K562 (cell line): ENCODE measurements at regions not wholly inside any gene's neighbourhood (a gene's known extent, or its start where the extent isn't known, plus 50 kb on each side); places are given as distances from the start of the nearest gene placed in this dataset.

ENCODE experiments used
- ARID3A ChIP-seq: IDR thresholded peaks from 2 replicates; pipeline ENCODE4 v1.6.1; 2012; ENCODE audit warnings: low read depth, low read length, improper control_type of control experiment, borderline replicate concordance
- BRF2 ChIP-seq: IDR thresholded peaks from 3 replicates; pipeline ENCODE4 v1.6.1; 2011; ENCODE audit warnings: borderline replicate concordance, mild to moderate bottlenecking; ENCODE audit not compliant: insufficient read length, insufficient read depth
- EGR1 ChIP-seq: fragments of 450-650 bp; conservative IDR thresholded peaks from 2 replicates; pipeline ENCODE4 v1.6.1; 2017; ENCODE audit warnings: mild to moderate bottlenecking
- JUN ChIP-seq, 2 experiments: sonication (generic) in 1 of 2; formaldehyde crosslinking in 1 of 2; IDR thresholded peaks; 2 replicates each; pipeline versions ENCODE4 v1.6.1 to v1.8.0; 2012 to 2022; ENCODE audit warnings: borderline replicate concordance in 2 of 2, mild to moderate bottlenecking in 2 of 2, improper control_type of control experiment in 1 of 2, low read depth in 1 of 2, low read length in 1 of 2, missing genetic modification reagents in 1 of 2
- MCM2 ChIP-seq: fragments of 450-650 bp; IDR thresholded peaks from 2 replicates; pipeline ENCODE4 v1.6.1; 2017; ENCODE audit warnings: low read depth, mild to moderate bottlenecking
- MEF2A ChIP-seq: IDR thresholded peaks from 2 replicates; pipeline ENCODE4 v1.6.1; 2011; ENCODE audit warnings: low read depth, mild to moderate bottlenecking, low read length, moderate library complexity; ENCODE audit not compliant: control insufficient read depth
- POLR2AphosphoS2 ChIP-seq: IDR thresholded peaks from 2 replicates; pipeline ENCODE4 v1.6.1; 2012; ENCODE audit warnings: low read length, improper control_type of control experiment
- RBM15 ChIP-seq: fragments of 200-400 bp; formaldehyde crosslinking; IDR thresholded peaks from 2 replicates; pipeline ENCODE4 v1.6.1; 2018; ENCODE audit warnings: mild to moderate bottlenecking, low read length, moderate library complexity; ENCODE audit not compliant: insufficient read depth
- TAF9B ChIP-seq: fragments of 450-650 bp; IDR thresholded peaks from 2 replicates; pipeline ENCODE4 v1.6.1; 2018; ENCODE audit warnings: mild to moderate bottlenecking; ENCODE audit not compliant: partially characterized antibody
- TCFL5 ChIP-seq: fragments of 250-450 bp; sonication (Bioruptor Pico); conservative IDR thresholded peaks from 2 replicates; pipeline ENCODE4 v1.6.1; 2021; ENCODE audit warnings: mild to moderate bottlenecking, moderate library complexity, matching md5 sums

GRCh38 chr13:86584301-86584700, 785.1 kb upstream of the SLITRK6 start (continued):
- no peak for TF ChIP-seq RBM15
- no peak for TF ChIP-seq TAF9B
- TF ChIP-seq MCM2: no peak
- no peak for TF ChIP-seq JUN (IDR thresholded peaks at IDR 0.05; ENCODE audit: borderline replicate concordance, low read depth, low read length)
- TF ChIP-seq JUN (CRISPR knock-in tag; IDR thresholded peaks at IDR 0.05; ENCODE audit: borderline replicate concordance): no peak
- no peak for TF ChIP-seq TCFL5 (CRISPR knock-in tag)
- no peak for TF ChIP-seq POLR2AphosphoS2
- TF ChIP-seq BRF2: no peak
- no peak for TF ChIP-seq MEF2A
- TF ChIP-seq EGR1: no peak
- no peak for TF ChIP-seq ARID3A
